Gastroesophageal sphincter (tissue), 3 donors: ENCODE measurements at regions not wholly inside any gene's neighbourhood (a gene's known extent, or its start where the extent isn't known, plus 50 kb on each side); places are given as distances from the start of the nearest gene placed in this dataset.

Experiments
- EP300 ChIP-seq: sonication (generic); formaldehyde crosslinking; IDR thresholded peaks from one replicate; pipeline ENCODE4 v1.6.1; 2017; ENCODE audit warnings: antibody characterized with exemption, mild to moderate bottlenecking
- TF ChIP-seq, protein P1 (sequence below), 4 experiments: fragments of 200-600 bp in 2 of 4; fragments of 450-650 bp in 2 of 4; sonication (generic) in 1 of 4; IDR thresholded peaks; one replicate each; pipeline ENCODE4 v1.5.1; 2017 to 2019; ENCODE audit warnings: antibody characterized with exemption in 4 of 4, mild to moderate bottlenecking in 2 of 4, moderate library complexity in 2 of 4

DNA sequence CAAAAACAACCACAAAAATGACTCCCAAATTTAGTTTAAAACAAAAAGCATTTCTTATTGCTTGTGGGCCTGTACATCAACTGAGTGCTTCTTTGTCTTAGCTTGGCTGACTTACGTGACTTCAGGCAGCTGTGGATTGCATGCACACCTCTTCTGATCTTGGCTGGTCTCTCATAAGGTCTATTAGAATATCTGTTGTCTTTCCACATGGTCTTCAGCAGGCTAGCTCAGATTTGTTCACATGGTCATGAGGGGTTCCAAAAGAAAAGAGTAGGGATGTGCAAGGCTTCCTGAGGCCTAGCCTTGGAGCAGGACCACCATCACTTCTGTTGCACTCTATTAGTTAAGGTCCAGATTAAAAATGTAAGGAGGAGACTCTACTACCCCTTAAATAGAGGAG lies 120.1 kb downstream of the LRRC70 start:
- TF ChIP-seq EP300: no peak
- TF ChIP-seq, protein P1, sequence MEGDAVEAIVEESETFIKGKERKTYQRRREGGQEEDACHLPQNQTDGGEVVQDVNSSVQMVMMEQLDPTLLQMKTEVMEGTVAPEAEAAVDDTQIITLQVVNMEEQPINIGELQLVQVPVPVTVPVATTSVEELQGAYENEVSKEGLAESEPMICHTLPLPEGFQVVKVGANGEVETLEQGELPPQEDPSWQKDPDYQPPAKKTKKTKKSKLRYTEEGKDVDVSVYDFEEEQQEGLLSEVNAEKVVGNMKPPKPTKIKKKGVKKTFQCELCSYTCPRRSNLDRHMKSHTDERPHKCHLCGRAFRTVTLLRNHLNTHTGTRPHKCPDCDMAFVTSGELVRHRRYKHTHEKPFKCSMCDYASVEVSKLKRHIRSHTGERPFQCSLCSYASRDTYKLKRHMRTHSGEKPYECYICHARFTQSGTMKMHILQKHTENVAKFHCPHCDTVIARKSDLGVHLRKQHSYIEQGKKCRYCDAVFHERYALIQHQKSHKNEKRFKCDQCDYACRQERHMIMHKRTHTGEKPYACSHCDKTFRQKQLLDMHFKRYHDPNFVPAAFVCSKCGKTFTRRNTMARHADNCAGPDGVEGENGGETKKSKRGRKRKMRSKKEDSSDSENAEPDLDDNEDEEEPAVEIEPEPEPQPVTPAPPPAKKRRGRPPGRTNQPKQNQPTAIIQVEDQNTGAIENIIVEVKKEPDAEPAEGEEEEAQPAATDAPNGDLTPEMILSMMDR (IDR thresholded peaks at IDR 0.05): no peak
